SU-DHL-6 (cell line): ENCODE measurements at regions not wholly inside any gene's neighbourhood (a gene's known extent, or its start where the extent isn't known, plus 50 kb on each side); places are given as distances from the start of the nearest gene placed in this dataset.

Source experiments
- H2AFZ ChIP-seq: fragments of 200-600 bp; sonication (generic); 2 replicates; pipeline ENCODE4 v1.6.1; 2014; ENCODE audit warnings: low read depth, mild to moderate bottlenecking, moderate library complexity, mixed read lengths, antibody characterized with exemption, low read length; ENCODE audit not compliant: severe bottlenecking
- H3F3A ChIP-seq: fragments of 200-600 bp; shearing (Covaris generic); 2 replicates; pipeline ENCODE4 v1.6.0; 2016; ENCODE audit warnings: antibody characterized with exemption, mild to moderate bottlenecking; ENCODE audit not compliant: insufficient read depth
- H3K27ac ChIP-seq: fragments of 200-600 bp; sonication (generic); 2 replicates; pipeline ENCODE4 v1.5.1; 2016; ENCODE audit warnings: low read depth, mild to moderate bottlenecking, low read length, moderate library complexity, mixed read lengths
- H3K27me3 ChIP-seq: fragments of 200-600 bp; sonication (generic), shearing (Covaris generic); 2 replicates; pipeline ENCODE4 v1.6.0; 2014; ENCODE audit warnings: mild to moderate bottlenecking, low read length
- H3K36me3 ChIP-seq: fragments of 200-600 bp; sonication (generic); 2 replicates; pipeline ENCODE4 v1.6.1; 2014; ENCODE audit warnings: mild to moderate bottlenecking, low read length, mixed read lengths
- H3K4me2 ChIP-seq: fragments of 300-600, 200-600 bp; shearing (Covaris generic), sonication (generic); 2 replicates; pipeline ENCODE4 v1.6.0; 2014; ENCODE audit warnings: low read length, low read depth, mild to moderate bottlenecking; ENCODE audit not compliant: poor library complexity, severe bottlenecking
- H3K4me3 ChIP-seq: fragments of 200-600 bp; sonication (generic); 2 replicates; pipeline ENCODE4 v1.5.1; 2014; ENCODE audit warnings: antibody characterized with exemption, low read length, mild to moderate bottlenecking, mixed read lengths; ENCODE audit not compliant: insufficient read depth, poor library complexity, severe bottlenecking
- H3K79me2 ChIP-seq: fragments of 200-600 bp; sonication (generic); 2 replicates; pipeline ENCODE4 v1.6.1; 2014; ENCODE audit warnings: mild to moderate bottlenecking, low read length, moderate library complexity; ENCODE audit not compliant: insufficient read depth
- H3K9ac ChIP-seq: fragments of 200-600 bp; sonication (generic); 2 replicates; pipeline ENCODE4 v1.7.0; 2014; ENCODE audit warnings: mild to moderate bottlenecking, low read length
- H3K9me2 ChIP-seq: fragments of 200-600 bp; sonication (generic); replicated peaks from 2 replicates; pipeline ENCODE4 v1.6.1; 2014; ENCODE audit warnings: low read length; ENCODE audit not compliant: insufficient read depth
- H3K9me3 ChIP-seq: fragments of 200-600 bp; sonication (generic); 2 replicates; pipeline ENCODE4 v1.6.1; 2014; ENCODE audit warnings: low read length, mixed read lengths; ENCODE audit not compliant: insufficient read depth
- H4K20me1 ChIP-seq: fragments of 200-600 bp; sonication (generic); 2 replicates; pipeline ENCODE4 v1.6.1; 2014; ENCODE audit warnings: low read depth, mild to moderate bottlenecking, antibody characterized with exemption, low read length, moderate library complexity, mixed read lengths
- CTCF ChIP-seq: fragments of 200-600 bp; sonication (generic); IDR thresholded peaks from one replicate; pipeline ENCODE4 v1.5.1; 2017; ENCODE audit warnings: antibody characterized with exemption, mild to moderate bottlenecking, low read length, moderate library complexity; ENCODE audit not compliant: insufficient read depth, poor library complexity, severe bottlenecking
- EZH2phosphoT487 ChIP-seq: fragments of 200-600 bp; sonication (generic), shearing (Covaris generic); conservative IDR thresholded peaks from 2 replicates; pipeline ENCODE4 v1.6.1; 2018; ENCODE audit warnings: mild to moderate bottlenecking, antibody characterized with exemption, low read length, moderate library complexity, mixed read lengths

GRCh38 chr9:84492366-84493159 is 152.0 kb upstream of the SLC28A3 start:
- no peaks in the 10 kb centered on the region for H3K27me3 ChIP-seq
- no peaks in the 10 kb centered on the region for H4K20me1 ChIP-seq
- H3K9ac ChIP-seq = no peak overlapping the region
- no peak overlapping the region for H3K27ac ChIP-seq
- H3K9me3 ChIP-seq = no peaks in the 10 kb centered on the region
- no peaks in the 10 kb centered on the region for H3K79me2 ChIP-seq
- H3K4me3 ChIP-seq = no peak overlapping the region
- no peaks in the 10 kb centered on the region for H3K36me3 ChIP-seq
- TF ChIP-seq EZH2phosphoT487 (no peak), CTCF (no peak)
- H3F3A ChIP-seq = no peaks in the 10 kb centered on the region
- H3K9me2 ChIP-seq = no peaks in the 10 kb centered on the region
- no peak overlapping the region for H3K4me2 ChIP-seq
- no peak overlapping the region for H2AFZ ChIP-seq

DNA sequence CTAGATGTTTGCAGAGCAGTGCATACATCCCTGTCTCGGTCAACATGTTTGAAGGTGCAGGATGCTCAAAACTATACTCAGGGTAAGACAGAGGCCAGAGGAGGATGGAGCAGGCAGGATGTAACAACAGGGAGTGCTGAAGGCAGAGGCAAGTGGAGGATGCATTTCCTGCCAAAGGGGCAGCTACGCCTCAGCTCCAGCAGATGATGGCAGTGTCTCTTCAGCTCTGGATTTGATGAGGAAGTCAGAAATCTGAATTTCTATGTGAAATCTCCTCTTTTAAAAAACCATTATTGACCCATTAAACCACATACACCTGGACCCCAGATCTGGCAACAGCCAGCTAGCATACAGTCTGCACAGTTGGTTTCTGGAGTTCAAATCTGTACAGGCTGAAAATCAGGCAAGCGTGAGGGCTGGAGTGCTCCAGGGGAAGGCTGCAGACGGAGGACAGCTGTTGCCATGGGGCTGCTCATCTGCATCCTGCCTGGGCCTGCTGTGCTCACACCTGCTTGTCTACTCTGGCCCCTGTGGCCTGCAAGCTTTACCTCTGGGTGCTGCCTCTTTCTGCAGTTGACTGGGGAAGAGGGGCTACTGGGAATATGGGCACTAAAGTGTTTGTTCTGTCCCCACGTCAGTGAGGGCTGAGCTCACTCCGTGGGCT is 152.9 kb upstream of the SLC28A3 start:
- no peaks in the 10 kb centered on the region for H4K20me1 ChIP-seq
- no peaks in the 10 kb centered on the region for H3F3A ChIP-seq
- H3K79me2 ChIP-seq = no peaks in the 10 kb centered on the region
- no peaks in the 10 kb centered on the region for H3K9me2 ChIP-seq
- H3K36me3 ChIP-seq = no peaks in the 10 kb centered on the region
- H3K27me3 ChIP-seq = no peaks in the 10 kb centered on the region
- no peak for TF ChIP-seq CTCF
- TF ChIP-seq EZH2phosphoT487 = no peak
- no peak overlapping the region for H3K9ac ChIP-seq
- H3K4me3 ChIP-seq = no peak overlapping the region
- H2AFZ ChIP-seq = no peak overlapping the region
- no peak overlapping the region for H3K4me2 ChIP-seq
- H3K27ac ChIP-seq = no peak overlapping the region
- H3K9me3 ChIP-seq = no peaks in the 10 kb centered on the region

DNA sequence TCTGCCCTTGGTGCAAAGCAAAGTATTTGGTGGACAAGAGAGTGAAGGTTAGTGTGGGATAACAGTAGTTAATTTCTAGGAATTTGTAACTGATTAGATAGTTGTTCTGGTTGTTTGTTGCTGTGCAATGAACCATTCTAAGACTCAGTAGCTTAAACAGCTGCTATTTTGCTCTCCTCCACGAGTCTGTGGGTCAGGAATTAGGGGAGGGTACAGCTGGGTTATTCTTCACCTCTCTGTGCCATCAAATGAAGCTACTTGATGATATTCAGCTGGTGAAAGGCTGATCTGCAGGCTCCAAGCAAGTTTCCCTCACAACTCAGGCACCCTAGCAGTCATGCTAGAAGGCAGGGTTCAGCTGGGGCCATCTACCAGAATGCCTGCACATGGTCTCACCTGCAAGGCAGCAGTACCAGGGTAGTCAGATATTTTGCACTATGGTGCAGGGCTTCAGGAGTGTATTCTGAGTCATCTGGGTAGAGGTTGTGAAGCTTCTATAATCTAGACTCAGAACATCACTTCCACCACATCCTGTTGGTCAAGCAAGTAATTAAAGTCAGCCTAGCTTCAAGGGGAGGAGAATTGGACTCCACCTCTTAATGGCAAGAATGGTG is 159.5 kb upstream of the SLC28A3 start:
- Histone ChIP-seq H4K20me1 (no peaks in the 10 kb centered on the region), H2AFZ (no peak overlapping the region), H3K36me3 (no peaks in the 10 kb centered on the region), H3K4me3 (no peak overlapping the region), H3K27me3 (no peaks in the 10 kb centered on the region), H3K9me2 (no peaks in the 10 kb centered on the region), H3K9ac (no peak overlapping the region), H3K4me2 (no peak overlapping the region), H3K79me2 (no peaks in the 10 kb centered on the region), H3K27ac (no peak overlapping the region), H3F3A (no peaks in the 10 kb centered on the region), H3K9me3 (no peaks in the 10 kb centered on the region)
- no peak for TF ChIP-seq EZH2phosphoT487
- TF ChIP-seq CTCF = no peak
